HG03060 (cell line): ENCODE measurements at regions not wholly inside any gene's neighbourhood (a gene's known extent, or its start where the extent isn't known, plus 50 kb on each side); places are given as distances from the start of the nearest gene placed in this dataset.

Experiments used
- ATAC-seq: cut with Tn5 transposase; IDR thresholded peaks from one replicate; pipeline ENCODE4 v1.9.1; 2021; ENCODE audit warnings: low read depth, moderate number of reproducible peaks; ENCODE audit not compliant: unreplicated experiment

GRCh38 chr17:56735842-56736241 is 97.9 kb downstream of the C17orf67 start:
- ATAC-seq: no peak

- ATAC-seq: no peak
Observed at GRCh38 chr17:56737421-56738161, 96.1 kb downstream of the C17orf67 start.

DNA sequence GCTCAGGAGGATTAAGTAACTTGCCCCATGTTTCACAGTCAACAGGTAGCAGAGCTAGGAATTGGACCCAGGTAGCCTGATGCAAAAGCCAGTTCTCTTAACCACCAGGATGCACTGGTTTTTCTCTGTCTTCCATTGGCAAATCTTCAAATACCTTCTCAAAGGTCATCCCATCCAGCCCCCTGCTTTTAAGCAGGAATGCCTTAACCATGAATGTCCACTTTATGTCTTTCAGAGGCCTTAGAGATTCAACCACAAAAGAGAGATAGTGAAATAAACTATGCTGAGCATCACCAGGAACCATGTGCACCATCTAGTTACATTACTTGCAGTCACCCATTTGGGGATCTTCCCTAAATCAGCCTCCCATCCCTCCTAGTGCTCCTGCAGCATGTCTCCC is 94.3 kb downstream of the C17orf67 start:
- ATAC-seq: no peak

DNA sequence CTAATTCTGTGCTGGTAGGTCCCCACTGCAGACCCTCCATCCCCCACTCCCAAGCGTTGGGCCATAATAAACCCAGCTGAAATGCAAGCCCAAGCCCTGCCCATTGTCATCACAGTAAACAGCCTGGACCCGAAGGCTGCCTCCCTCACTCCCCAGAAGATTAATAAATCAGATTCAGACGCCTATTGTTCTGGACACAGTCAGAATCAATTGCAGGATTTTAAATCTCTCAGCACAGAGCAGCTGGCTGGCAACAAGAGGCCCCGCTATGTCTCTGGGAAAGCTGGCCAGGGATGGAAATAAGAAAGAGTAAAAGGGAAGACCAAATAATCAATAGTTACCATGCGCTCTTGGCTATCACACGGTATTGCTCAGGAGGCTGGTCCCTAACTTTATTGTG is 93.9 kb downstream of the C17orf67 start:
- no peak for ATAC-seq

DNA sequence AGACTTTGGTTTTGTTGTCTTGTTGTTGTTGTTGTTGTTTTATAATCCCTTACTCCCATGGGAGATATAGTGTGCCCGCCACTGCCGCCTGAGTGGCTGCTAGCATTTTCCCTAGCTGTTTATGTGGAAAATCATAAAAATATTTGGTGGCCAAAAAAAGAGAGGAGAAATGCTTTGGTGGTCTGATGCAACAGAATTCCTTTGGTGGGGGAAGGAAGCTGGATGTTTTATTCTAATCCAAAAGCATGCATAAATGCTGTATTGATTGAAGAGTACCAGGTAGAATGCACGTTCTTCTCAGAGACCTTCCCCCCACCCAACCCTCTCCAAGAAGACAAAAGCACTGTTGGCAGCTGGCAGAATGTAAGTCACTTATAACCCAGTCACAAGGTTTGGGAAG is 93.2 kb downstream of the C17orf67 start:
- no peak for ATAC-seq
